HG03045 (cell line): ENCODE measurements at regions not wholly inside any gene's neighbourhood (a gene's known extent, or its start where the extent isn't known, plus 50 kb on each side); places are given as distances from the start of the nearest gene placed in this dataset.
"Not testable (repeated sequence)": the region's sequence is repeated elsewhere in the genome, so short reads cannot be mapped to it uniquely, and the experiment has no call there.

ENCODE experiments used
- ATAC-seq: cut with Tn5 transposase; IDR thresholded peaks from one replicate; pipeline ENCODE4 v1.9.1; 2021; ENCODE audit warnings: mild to moderate bottlenecking, moderate library complexity; ENCODE audit not compliant: unreplicated experiment

GRCh38 chr6:71810880-71811279 is 75.5 kb upstream of the RIMS1 start:
- no peak for ATAC-seq

- no peak for ATAC-seq
These were observed 63.7 kb upstream of the RIMS1 start for GRCh38 chr6:71822625-71823024.

- not testable (repeated sequence) for ATAC-seq
These were observed 54.1 kb upstream of the RIMS1 start for GRCh38 chr6:71832110-71832764.
